ENCODE measurements at regions not wholly inside any gene's neighbourhood (a gene's known extent, or its start where the extent isn't known, plus 50 kb on each side); places are given as distances from the start of the nearest gene placed in this dataset.

GRCh38 chr13:80572308-80572922 lies 231.5 kb upstream of the SPRY2 start:
- H3K27me3 Mint-ChIP-seq (ENCODE audit: insufficient read depth, low read depth, poor library complexity) = peaks cover 3% of the 10 kb centered on the region
- no peak overlapping the region for H3K27ac Mint-ChIP-seq
- H3K4me3 Mint-ChIP-seq = no peak overlapping the region
- no peak overlapping the region for H3K4me2 ChIP-seq
- H3K79me2 ChIP-seq (replicated peaks; ENCODE audit: insufficient read depth) = no peaks in the 10 kb centered on the region
- DNase-seq (ENCODE audit: low spot score) (no peak), ATAC-seq (no peak)
- peaks cover 2% of the 10 kb centered on the region; the same call in 2 of the 3 replicates for H3K4me1 Mint-ChIP-seq
- H3K9me2 ChIP-seq (ENCODE audit: insufficient read depth) = no peaks in the 10 kb centered on the region; the same call in 1 of the 2 replicates
- no peaks in the 10 kb centered on the region for H4K20me1 ChIP-seq (replicated peaks; ENCODE audit: insufficient read depth)
- H3K27me3 ChIP-seq (ENCODE audit: insufficient read depth) = no peaks in the 10 kb centered on the region
- H2AFZ ChIP-seq = no peak overlapping the region
- no peaks in the 10 kb centered on the region for H3K36me3 ChIP-seq (ENCODE audit: insufficient read depth)
- peaks cover 3% of the 10 kb centered on the region; the same call in 1 of the 2 replicates for H3K4me1 ChIP-seq (ENCODE audit: insufficient read depth)
- H3K27ac ChIP-seq (ENCODE audit: low read depth) = no peak overlapping the region
- no peaks in the 10 kb centered on the region; the same call in 2 of the 3 replicates for H3K36me3 Mint-ChIP-seq (ENCODE audit: low read depth)
- TF ChIP-seq, protein P1, sequence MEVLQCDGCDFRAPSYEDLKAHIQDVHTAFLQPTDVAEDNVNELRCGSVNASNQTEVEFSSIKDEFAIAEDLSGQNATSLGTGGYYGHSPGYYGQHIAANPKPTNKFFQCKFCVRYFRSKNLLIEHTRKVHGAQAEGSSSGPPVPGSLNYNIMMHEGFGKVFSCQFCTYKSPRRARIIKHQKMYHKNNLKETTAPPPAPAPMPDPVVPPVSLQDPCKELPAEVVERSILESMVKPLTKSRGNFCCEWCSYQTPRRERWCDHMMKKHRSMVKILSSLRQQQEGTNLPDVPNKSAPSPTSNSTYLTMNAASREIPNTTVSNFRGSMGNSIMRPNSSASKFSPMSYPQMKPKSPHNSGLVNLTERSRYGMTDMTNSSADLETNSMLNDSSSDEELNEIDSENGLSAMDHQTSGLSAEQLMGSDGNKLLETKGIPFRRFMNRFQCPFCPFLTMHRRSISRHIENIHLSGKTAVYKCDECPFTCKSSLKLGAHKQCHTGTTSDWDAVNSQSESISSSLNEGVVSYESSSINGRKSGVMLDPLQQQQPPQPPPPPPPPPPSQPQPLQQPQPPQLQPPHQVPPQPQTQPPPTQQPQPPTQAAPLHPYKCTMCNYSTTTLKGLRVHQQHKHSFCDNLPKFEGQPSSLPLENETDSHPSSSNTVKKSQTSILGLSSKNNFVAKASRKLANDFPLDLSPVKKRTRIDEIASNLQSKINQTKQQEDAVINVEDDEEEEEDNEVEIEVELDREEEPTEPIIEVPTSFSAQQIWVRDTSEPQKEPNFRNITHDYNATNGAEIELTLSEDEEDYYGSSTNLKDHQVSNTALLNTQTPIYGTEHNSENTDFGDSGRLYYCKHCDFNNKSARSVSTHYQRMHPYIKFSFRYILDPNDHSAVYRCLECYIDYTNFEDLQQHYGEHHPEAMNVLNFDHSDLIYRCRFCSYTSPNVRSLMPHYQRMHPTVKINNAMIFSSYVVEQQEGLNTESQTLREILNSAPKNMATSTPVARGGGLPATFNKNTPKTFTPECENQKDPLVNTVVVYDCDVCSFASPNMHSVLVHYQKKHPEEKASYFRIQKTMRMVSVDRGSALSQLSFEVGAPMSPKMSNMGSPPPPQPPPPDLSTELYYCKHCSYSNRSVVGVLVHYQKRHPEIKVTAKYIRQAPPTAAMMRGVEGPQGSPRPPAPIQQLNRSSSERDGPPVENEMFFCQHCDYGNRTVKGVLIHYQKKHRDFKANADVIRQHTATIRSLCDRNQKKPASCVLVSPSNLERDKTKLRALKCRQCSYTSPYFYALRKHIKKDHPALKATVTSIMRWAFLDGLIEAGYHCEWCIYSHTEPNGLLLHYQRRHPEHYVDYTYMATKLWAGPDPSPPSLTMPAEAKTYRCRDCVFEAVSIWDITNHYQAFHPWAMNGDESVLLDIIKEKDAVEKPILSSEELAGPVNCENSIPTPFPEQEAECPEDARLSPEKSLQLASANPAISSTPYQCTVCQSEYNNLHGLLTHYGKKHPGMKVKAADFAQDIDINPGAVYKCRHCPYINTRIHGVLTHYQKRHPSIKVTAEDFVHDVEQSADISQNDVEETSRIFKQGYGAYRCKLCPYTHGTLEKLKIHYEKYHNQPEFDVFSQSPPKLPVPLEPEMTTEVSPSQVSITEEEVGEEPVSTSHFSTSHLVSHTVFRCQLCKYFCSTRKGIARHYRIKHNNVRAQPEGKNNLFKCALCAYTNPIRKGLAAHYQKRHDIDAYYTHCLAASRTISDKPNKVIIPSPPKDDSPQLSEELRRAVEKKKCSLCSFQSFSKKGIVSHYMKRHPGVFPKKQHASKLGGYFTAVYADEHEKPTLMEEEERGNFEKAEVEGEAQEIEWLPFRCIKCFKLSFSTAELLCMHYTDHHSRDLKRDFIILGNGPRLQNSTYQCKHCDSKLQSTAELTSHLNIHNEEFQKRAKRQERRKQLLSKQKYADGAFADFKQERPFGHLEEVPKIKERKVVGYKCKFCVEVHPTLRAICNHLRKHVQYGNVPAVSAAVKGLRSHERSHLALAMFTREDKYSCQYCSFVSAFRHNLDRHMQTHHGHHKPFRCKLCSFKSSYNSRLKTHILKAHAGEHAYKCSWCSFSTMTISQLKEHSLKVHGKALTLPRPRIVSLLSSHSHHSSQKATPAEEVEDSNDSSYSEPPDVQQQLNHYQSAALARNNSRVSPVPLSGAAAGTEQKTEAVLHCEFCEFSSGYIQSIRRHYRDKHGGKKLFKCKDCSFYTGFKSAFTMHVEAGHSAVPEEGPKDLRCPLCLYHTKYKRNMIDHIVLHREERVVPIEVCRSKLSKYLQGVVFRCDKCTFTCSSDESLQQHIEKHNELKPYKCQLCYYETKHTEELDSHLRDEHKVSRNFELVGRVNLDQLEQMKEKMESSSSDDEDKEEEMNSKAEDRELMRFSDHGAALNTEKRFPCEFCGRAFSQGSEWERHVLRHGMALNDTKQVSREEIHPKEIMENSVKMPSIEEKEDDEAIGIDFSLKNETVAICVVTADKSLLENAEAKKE (CRISPR knock-in tag; IDR thresholded peaks at IDR 0.05) = no peak
- TF ChIP-seq EZH2phosphoT487 (IDR thresholded peaks at IDR 0.05; ENCODE audit: unreplicated experiment) = no peak
- no peak for TF ChIP-seq EZH2 (IDR thresholded peaks at IDR 0.05; ENCODE audit: low read depth, unreplicated experiment)
- no peak for TF ChIP-seq ETS1 (IDR thresholded peaks at IDR 0.05)
- no peak for TF ChIP-seq CTCF (conservative IDR thresholded peaks at IDR 0.05; ENCODE audit: low read depth in 2 of 2)
- TF ChIP-seq NANOG (IDR thresholded peaks at IDR 0.05; ENCODE audit: borderline replicate concordance) = no peak
- TF ChIP-seq POLR2AphosphoS5 (IDR thresholded peaks at IDR 0.05; ENCODE audit: low read depth) = no peak
- no peak for TF ChIP-seq CREB1 (CRISPR knock-in tag; IDR thresholded peaks at IDR 0.05; ENCODE audit: low read depth)
- no peak for TF ChIP-seq JUNB (IDR thresholded peaks at IDR 0.05; ENCODE audit: unreplicated experiment)
- no peak for TF ChIP-seq STAT1 (IDR thresholded peaks at IDR 0.05; ENCODE audit: unreplicated experiment)
- no peak for TF ChIP-seq ZNF331 (CRISPR knock-in tag; IDR thresholded peaks at IDR 0.05; ENCODE audit: low read depth)
- no peaks in the 10 kb centered on the region for H3F3A ChIP-seq (replicated peaks; ENCODE audit: low read depth)
- no peak overlapping the region for H3K4me3 ChIP-seq
- no peaks in the 10 kb centered on the region; the same call in 2 of the 3 replicates for H3K9me3 Mint-ChIP-seq
